ENCODE measurements at regions not wholly inside any gene's neighbourhood (a gene's known extent, or its start where the extent isn't known, plus 50 kb on each side); places are given as distances from the start of the nearest gene placed in this dataset.

GRCh38 chr16:6246266-6246665 is 1086.4 kb upstream of the RBFOX1 start:
- TF ChIP-seq CTCF (IDR thresholded peaks at IDR 0.05) (no peak), POLR2A (IDR thresholded peaks at IDR 0.05) (no peak)

Data from uterus (tissue), 2 donors.